Smooth muscle cell (in vitro differentiated cells): ENCODE measurements at regions not wholly inside any gene's neighbourhood (a gene's known extent, or its start where the extent isn't known, plus 50 kb on each side); places are given as distances from the start of the nearest gene placed in this dataset.

Experiments used
- DNase-seq: peaks from one replicate; lab custom pipeline; 2025; ENCODE audit not compliant: unreplicated experiment; lab: John Stamatoyannopoulos, UW
- H2AFZ ChIP-seq: fragments of 200-600 bp; sonication (generic); 2 replicates; pipeline ENCODE4 v1.6.0; 2016; ENCODE audit warnings: antibody characterized with exemption, low read depth, mild to moderate bottlenecking
- H3F3A ChIP-seq: fragments of 200-600 bp; sonication (generic); 2 replicates; pipeline ENCODE4 v1.6.0; 2017; ENCODE audit warnings: antibody characterized with exemption, low read depth
- H3K27ac ChIP-seq: fragments of 200-600 bp; sonication (generic); 2 replicates; pipeline ENCODE4 v1.5.1; 2016; ENCODE audit warnings: low read depth, mild to moderate bottlenecking
- H3K27me3 ChIP-seq: fragments of 200-600 bp; sonication (generic); 2 replicates; pipeline ENCODE4 v1.6.1; 2016; ENCODE audit warnings: low read depth, mild to moderate bottlenecking
- H3K36me3 ChIP-seq: fragments of 200-600 bp; sonication (generic); 2 replicates; pipeline ENCODE4 v1.5.1; 2016; ENCODE audit warnings: low read depth
- H3K4me1 ChIP-seq: fragments of 200-600 bp; sonication (generic); 2 replicates; pipeline ENCODE4 v1.5.1; 2016; ENCODE audit warnings: low read depth
- H3K4me2 ChIP-seq: fragments of 200-600 bp; sonication (generic); 2 replicates; pipeline ENCODE4 v1.6.0; 2016; ENCODE audit warnings: mild to moderate bottlenecking
- H3K4me3 ChIP-seq: fragments of 200-600 bp; sonication (generic); 2 replicates; pipeline ENCODE4 v1.5.1; 2016; ENCODE audit warnings: mild to moderate bottlenecking
- H3K79me2 ChIP-seq: fragments of 200-600 bp; sonication (generic); 2 replicates; pipeline ENCODE4 v1.6.0; 2016; ENCODE audit warnings: low read depth, mild to moderate bottlenecking
- H3K9ac ChIP-seq: fragments of 200-600 bp; sonication (generic); 2 replicates; pipeline ENCODE4 v1.6.0; 2016; ENCODE audit warnings: low read depth
- H3K9me3 ChIP-seq: fragments of 200-600 bp; sonication (generic); replicated peaks from 2 replicates; pipeline ENCODE4 v1.5.1; 2016; ENCODE audit warnings: low read depth
- H4K20me1 ChIP-seq: fragments of 200-600 bp; sonication (generic); 2 replicates; pipeline ENCODE4 v1.6.0; 2016; ENCODE audit warnings: low read depth
- WGBS: methylation state at CpG from one replicate; pipeline ENCODE4 v1.1.7; 2016; ENCODE audit warnings: low lambda C conversion rate; 5-methylcytosine and 5-hydroxymethylcytosine counted together
- TF ChIP-seq, protein P1 (sequence below): fragments of 200-600 bp; sonication (generic); IDR thresholded peaks from 2 replicates; pipeline ENCODE4 v1.5.1; 2017; ENCODE audit warnings: borderline replicate concordance, mild to moderate bottlenecking, antibody characterized with exemption; ENCODE audit not compliant: insufficient read depth, poor library complexity, severe bottlenecking

- no peaks in the 10 kb centered on the region for H3K79me2 ChIP-seq
- TF ChIP-seq, protein P1, sequence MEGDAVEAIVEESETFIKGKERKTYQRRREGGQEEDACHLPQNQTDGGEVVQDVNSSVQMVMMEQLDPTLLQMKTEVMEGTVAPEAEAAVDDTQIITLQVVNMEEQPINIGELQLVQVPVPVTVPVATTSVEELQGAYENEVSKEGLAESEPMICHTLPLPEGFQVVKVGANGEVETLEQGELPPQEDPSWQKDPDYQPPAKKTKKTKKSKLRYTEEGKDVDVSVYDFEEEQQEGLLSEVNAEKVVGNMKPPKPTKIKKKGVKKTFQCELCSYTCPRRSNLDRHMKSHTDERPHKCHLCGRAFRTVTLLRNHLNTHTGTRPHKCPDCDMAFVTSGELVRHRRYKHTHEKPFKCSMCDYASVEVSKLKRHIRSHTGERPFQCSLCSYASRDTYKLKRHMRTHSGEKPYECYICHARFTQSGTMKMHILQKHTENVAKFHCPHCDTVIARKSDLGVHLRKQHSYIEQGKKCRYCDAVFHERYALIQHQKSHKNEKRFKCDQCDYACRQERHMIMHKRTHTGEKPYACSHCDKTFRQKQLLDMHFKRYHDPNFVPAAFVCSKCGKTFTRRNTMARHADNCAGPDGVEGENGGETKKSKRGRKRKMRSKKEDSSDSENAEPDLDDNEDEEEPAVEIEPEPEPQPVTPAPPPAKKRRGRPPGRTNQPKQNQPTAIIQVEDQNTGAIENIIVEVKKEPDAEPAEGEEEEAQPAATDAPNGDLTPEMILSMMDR, result no peak
- no peak overlapping the region for H3K4me3 ChIP-seq
- H3K27ac ChIP-seq, result no peak overlapping the region
- H2AFZ ChIP-seq, result no peak overlapping the region
- WGBS, result 85% methylated on average over 4 of the region's 4 CpGs
- no peak overlapping the region for H3K9ac ChIP-seq
- H3K4me1 ChIP-seq, result no peaks in the 10 kb centered on the region
- H3K27me3 ChIP-seq, result no peaks in the 10 kb centered on the region
- no peaks in the 10 kb centered on the region for H3K36me3 ChIP-seq
- DNase-seq, result no peak
- no peaks in the 10 kb centered on the region for H3K9me3 ChIP-seq
- H4K20me1 ChIP-seq, result no peaks in the 10 kb centered on the region
- no peaks in the 10 kb centered on the region for H3F3A ChIP-seq
- no peak overlapping the region for H3K4me2 ChIP-seq
Observed at GRCh38 chr12:107549651-107550480, 135.7 kb upstream of the PWP1 start.

GRCh38 chr12:107551434-107551833, 134.2 kb upstream of the PWP1 start:
- no peak overlapping the region for H3K4me2 ChIP-seq
- H3K4me1 ChIP-seq, result no peaks in the 10 kb centered on the region
- no peaks in the 10 kb centered on the region for H3F3A ChIP-seq
- H3K27ac ChIP-seq, result no peak overlapping the region
- H3K27me3 ChIP-seq, result no peaks in the 10 kb centered on the region
- TF ChIP-seq, protein P1, result no peak
- H2AFZ ChIP-seq, result no peak overlapping the region
- H4K20me1 ChIP-seq, result no peaks in the 10 kb centered on the region
- no peak overlapping the region for H3K4me3 ChIP-seq
- H3K9me3 ChIP-seq, result no peaks in the 10 kb centered on the region
- no peak overlapping the region for H3K9ac ChIP-seq
- H3K79me2 ChIP-seq, result no peaks in the 10 kb centered on the region
- H3K36me3 ChIP-seq, result no peaks in the 10 kb centered on the region
- no peak for DNase-seq

DNA sequence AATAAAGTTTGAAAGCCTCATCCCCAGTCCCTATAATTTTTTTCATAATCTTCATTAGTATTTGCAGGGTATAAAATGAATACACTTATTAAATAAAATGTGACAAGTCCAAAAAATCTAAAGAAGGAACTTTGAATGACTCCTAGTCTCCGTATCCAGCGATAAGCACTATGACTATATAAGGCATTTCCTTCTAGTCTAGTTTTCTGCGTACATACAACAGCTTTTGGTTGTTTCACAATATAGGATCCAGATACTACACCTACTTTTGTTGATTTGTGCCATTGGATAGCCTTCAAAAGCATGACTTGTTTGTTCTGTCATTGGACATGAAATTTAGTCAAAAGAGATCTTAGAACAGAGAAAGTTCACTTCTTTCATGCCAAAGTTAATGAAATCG, 133.3 kb upstream of the PWP1 start:
- no peaks in the 10 kb centered on the region for H3F3A ChIP-seq

More for the DNA sequence above, 133.3 kb upstream of the PWP1 start:
- H3K9me3 ChIP-seq, result no peaks in the 10 kb centered on the region
- no peak overlapping the region for H2AFZ ChIP-seq
- H3K9ac ChIP-seq, result no peak overlapping the region
- H3K27me3 ChIP-seq, result no peaks in the 10 kb centered on the region
- H3K27ac ChIP-seq, result no peak overlapping the region
- 91% methylated on average over 4 of the region's 4 CpGs for WGBS
- H3K4me1 ChIP-seq, result no peaks in the 10 kb centered on the region
- H3K4me2 ChIP-seq, result no peak overlapping the region
- H3K4me3 ChIP-seq, result no peak overlapping the region
- no peaks in the 10 kb centered on the region for H3K79me2 ChIP-seq
- no peak for DNase-seq
- TF ChIP-seq, protein P1, result no peak
- H4K20me1 ChIP-seq, result no peaks in the 10 kb centered on the region
- H3K36me3 ChIP-seq, result no peaks in the 10 kb centered on the region
